Transverse colon (tissue), 3 donors: ENCODE measurements at regions not wholly inside any gene's neighbourhood (a gene's known extent, or its start where the extent isn't known, plus 50 kb on each side); places are given as distances from the start of the nearest gene placed in this dataset.

Experiments
- CTCF ChIP-seq, 5 experiments: fragments of 200-600 bp in 3 of 5; fragments of 450-650 bp in 2 of 5; sonication (generic) in 3 of 5; IDR thresholded peaks; 1 replicate in 2 of 5; 2 replicates in 3 of 5; pipeline ENCODE4 v1.5.1; 2016 to 2017; ENCODE audit warnings: antibody characterized with exemption in 5 of 5, inconsistent platforms in 3 of 5, mild to moderate bottlenecking in 2 of 5, moderate library complexity in 1 of 5
- EP300 ChIP-seq: sonication (generic); formaldehyde crosslinking; IDR thresholded peaks from one replicate; pipeline ENCODE4 v1.6.1; 2017; ENCODE audit warnings: antibody characterized with exemption, low read depth
- POLR2A ChIP-seq: fragments of 450-650 bp; IDR thresholded peaks from one replicate; pipeline ENCODE4 v1.6.1; 2016; ENCODE audit warnings: antibody characterized with exemption, mild to moderate bottlenecking, moderate library complexity

- TF ChIP-seq CTCF (IDR thresholded peaks at IDR 0.05) (no peak), POLR2A (no peak), EP300 (no peak)
Observed at GRCh38 chr2:217517402-217517801, 485.4 kb downstream of the TNS1 start.
